Vagina (tissue), 2 donors: ENCODE measurements at regions not wholly inside any gene's neighbourhood (a gene's known extent, or its start where the extent isn't known, plus 50 kb on each side); places are given as distances from the start of the nearest gene placed in this dataset.

Source experiments
- POLR2A ChIP-seq, 2 donors: fragments of 450-650 bp; IDR thresholded peaks; one replicate each; pipeline ENCODE4 v1.6.1; 2017; ENCODE audit warnings: antibody characterized with exemption in 2 of 2, mild to moderate bottlenecking in 2 of 2, moderate library complexity in 2 of 2
- TF ChIP-seq, protein P1 (sequence below), 3 experiments: fragments of 450-650 bp in 2 of 3; fragments of 200-600 bp in 1 of 3; sonication (generic) in 1 of 3; IDR thresholded peaks; one replicate each; pipeline ENCODE4 v1.5.1; 2017 to 2019; ENCODE audit warnings: antibody characterized with exemption in 3 of 3, mild to moderate bottlenecking in 2 of 3, moderate library complexity in 2 of 3

GRCh38 chr7:83290211-83290610 lies 127.5 kb upstream of the PCLO start:
- TF ChIP-seq, protein P1, sequence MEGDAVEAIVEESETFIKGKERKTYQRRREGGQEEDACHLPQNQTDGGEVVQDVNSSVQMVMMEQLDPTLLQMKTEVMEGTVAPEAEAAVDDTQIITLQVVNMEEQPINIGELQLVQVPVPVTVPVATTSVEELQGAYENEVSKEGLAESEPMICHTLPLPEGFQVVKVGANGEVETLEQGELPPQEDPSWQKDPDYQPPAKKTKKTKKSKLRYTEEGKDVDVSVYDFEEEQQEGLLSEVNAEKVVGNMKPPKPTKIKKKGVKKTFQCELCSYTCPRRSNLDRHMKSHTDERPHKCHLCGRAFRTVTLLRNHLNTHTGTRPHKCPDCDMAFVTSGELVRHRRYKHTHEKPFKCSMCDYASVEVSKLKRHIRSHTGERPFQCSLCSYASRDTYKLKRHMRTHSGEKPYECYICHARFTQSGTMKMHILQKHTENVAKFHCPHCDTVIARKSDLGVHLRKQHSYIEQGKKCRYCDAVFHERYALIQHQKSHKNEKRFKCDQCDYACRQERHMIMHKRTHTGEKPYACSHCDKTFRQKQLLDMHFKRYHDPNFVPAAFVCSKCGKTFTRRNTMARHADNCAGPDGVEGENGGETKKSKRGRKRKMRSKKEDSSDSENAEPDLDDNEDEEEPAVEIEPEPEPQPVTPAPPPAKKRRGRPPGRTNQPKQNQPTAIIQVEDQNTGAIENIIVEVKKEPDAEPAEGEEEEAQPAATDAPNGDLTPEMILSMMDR (IDR thresholded peaks at IDR 0.05) = no peak
- TF ChIP-seq POLR2A (IDR thresholded peaks at IDR 0.05) = no peak
